GM23338 (cell line): ENCODE measurements at regions not wholly inside any gene's neighbourhood (a gene's known extent, or its start where the extent isn't known, plus 50 kb on each side); places are given as distances from the start of the nearest gene placed in this dataset.

ENCODE experiments used
- CREB1 ChIP-seq: fragments of 250-450 bp; sonication (Bioruptor Pico); IDR thresholded peaks from 2 replicates; pipeline ENCODE4 v1.5.0; 2020; ENCODE audit warnings: low read depth, mild to moderate bottlenecking, moderate library complexity
- CTCF ChIP-seq, 2 experiments: fragments of 200-600 bp in 1 of 2; sonication (generic) in 1 of 2; conservative IDR thresholded peaks; 2 replicates each; pipeline versions ENCODE4 v1.5.1 to v1.6.1; 2016 to 2017; ENCODE audit warnings: antibody characterized with exemption in 2 of 2, low read depth in 2 of 2, mild to moderate bottlenecking in 2 of 2, moderate library complexity in 1 of 2
- ETS1 ChIP-seq: IDR thresholded peaks from 2 replicates; pipeline ENCODE4 v1.6.1; 2016; ENCODE audit warnings: antibody characterized with exemption
- EZH2 ChIP-seq: fragments of 200-600 bp; sonication (generic); IDR thresholded peaks from one replicate; pipeline ENCODE4 v1.8.0; 2017; ENCODE audit warnings: antibody characterized with exemption, mild to moderate bottlenecking, low read depth; ENCODE audit not compliant: unreplicated experiment
- EZH2phosphoT487 ChIP-seq: fragments of 200-600 bp; sonication (generic); IDR thresholded peaks from one replicate; pipeline ENCODE4 v1.8.1; 2018; ENCODE audit warnings: antibody characterized with exemption; ENCODE audit not compliant: unreplicated experiment
- JUNB ChIP-seq: IDR thresholded peaks from one replicate; pipeline ENCODE4 v1.6.1; 2016; ENCODE audit warnings: antibody characterized with exemption; ENCODE audit not compliant: unreplicated experiment
- NANOG ChIP-seq: IDR thresholded peaks from 2 replicates; pipeline ENCODE4 v1.6.1; 2016; ENCODE audit warnings: antibody characterized with exemption, borderline replicate concordance
- POLR2AphosphoS5 ChIP-seq: IDR thresholded peaks from 2 replicates; pipeline ENCODE4 v1.6.1; 2016; ENCODE audit warnings: antibody characterized with exemption, low read depth
- REST ChIP-seq: IDR thresholded peaks from one replicate; pipeline ENCODE4 v1.6.1; 2018; ENCODE audit warnings: antibody characterized with exemption; ENCODE audit not compliant: unreplicated experiment
- STAT1 ChIP-seq: IDR thresholded peaks from one replicate; pipeline ENCODE4 v1.6.1; 2016; ENCODE audit warnings: antibody characterized with exemption; ENCODE audit not compliant: unreplicated experiment
- ZNF114 ChIP-seq: fragments of 250-450 bp; sonication (Bioruptor Pico); IDR thresholded peaks from 2 replicates; pipeline ENCODE4 v1.5.0; 2020; ENCODE audit warnings: mild to moderate bottlenecking, moderate library complexity

- TF ChIP-seq CTCF (conservative IDR thresholded peaks at IDR 0.05; ENCODE audit: low read depth in 2 of 2) (no peak), POLR2AphosphoS5 (no peak), ZNF114 (no peak), EZH2 (no peak), JUNB (no peak), CREB1 (CRISPR knock-in tag) (no peak), EZH2phosphoT487 (no peak), REST (no peak), ETS1 (no peak), STAT1 (no peak), NANOG (no peak)
These were observed 123.0 kb upstream of the SETBP1 start for GRCh38 chr18:44557616-44558151.
